ENCODE measurements at regions not wholly inside any gene's neighbourhood (a gene's known extent, or its start where the extent isn't known, plus 50 kb on each side); places are given as distances from the start of the nearest gene placed in this dataset.
"Not testable (repeated sequence)": the region's sequence is repeated elsewhere in the genome, so short reads cannot be mapped to it uniquely, and the experiment has no call there.

DNA sequence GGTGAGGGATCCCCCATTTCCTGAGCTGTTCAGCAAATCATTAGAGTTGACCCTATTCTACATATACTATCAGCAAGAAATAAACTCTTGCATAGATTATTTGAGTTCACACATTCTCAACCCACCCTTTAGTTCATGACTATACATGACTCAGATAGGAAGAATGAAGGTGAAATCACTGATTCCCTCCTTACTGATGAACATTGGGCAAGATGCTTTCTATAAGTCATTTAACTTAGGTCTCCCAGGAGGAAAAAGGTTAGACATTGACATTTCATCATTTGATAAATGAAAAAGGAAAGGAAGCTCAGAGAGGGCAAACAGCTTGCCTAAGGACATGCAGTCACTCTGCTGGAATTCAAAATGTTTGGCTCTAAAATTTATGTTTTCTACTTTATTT is 408.0 kb downstream of the TMEM182 start:
- no peak for DNase-seq

DNA sequence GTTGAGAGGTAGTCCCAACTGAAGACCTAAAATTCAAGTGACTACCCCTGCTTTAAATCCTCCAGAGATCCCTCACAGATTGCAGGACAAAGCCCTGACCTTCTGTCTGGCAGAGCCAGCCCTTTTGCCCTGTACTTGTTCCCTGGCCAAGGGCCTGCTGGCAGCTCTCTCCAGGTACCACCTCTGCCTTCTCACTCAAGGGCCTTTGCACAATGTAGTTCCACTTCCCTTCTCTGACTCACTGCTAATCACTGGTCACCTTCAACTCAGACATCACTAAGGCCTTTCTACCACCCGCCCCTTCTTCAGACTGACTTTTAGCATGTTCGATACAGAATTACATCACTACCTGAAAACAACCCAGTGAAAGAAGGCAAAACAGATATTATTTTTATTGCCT is 411.0 kb downstream of the TMEM182 start:
- no peak for DNase-seq

- DNase-seq = no peak
These were observed 412.9 kb downstream of the TMEM182 start for GRCh38 chr2:103174711-103175110.

GRCh38 chr2:103176294-103176915 is 414.6 kb downstream of the TMEM182 start:
- no peak for DNase-seq

DNA sequence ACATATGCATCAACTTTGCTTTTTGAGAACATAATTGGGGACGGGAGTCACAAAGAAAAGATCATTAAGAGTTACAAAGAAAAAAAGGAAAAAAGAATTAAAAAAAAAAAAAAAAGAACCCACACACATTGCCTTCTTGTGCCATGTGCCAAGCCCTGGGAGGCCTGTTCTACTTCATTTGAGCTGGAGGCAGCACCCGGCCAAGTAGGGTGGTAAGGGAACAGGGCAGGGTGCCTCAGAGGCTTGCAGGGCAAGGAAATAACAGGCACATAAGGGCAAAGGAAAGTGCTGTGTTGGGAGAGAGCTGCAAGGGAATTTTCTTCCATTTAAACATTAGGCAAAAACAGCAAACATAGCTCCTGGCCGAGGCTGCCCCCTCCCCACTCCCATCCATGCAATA is 418.0 kb downstream of the TMEM182 start:
- no peak for DNase-seq

DNA sequence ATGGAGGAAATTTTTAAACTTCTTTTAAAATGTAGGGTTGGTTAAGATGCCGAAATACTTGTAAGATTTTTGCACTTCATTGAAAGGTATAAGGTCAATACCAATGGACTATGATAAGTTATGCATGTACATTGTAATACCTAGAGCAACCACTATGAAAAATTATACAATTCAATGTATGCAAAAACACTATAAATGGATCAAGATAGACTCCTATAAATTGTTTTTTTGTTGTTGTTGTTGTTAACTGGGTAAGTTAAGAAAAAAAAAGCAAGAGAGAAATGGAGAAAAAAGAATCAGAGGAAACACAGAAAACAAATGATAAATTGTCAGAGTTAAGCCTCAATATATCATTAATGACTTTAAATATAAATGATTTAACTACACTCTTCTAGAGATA is 421.2 kb downstream of the TMEM182 start:
- no peak for DNase-seq

- no peak for DNase-seq
These were observed 435.0 kb downstream of the TMEM182 start for GRCh38 chr2:103196802-103197201.

DNA sequence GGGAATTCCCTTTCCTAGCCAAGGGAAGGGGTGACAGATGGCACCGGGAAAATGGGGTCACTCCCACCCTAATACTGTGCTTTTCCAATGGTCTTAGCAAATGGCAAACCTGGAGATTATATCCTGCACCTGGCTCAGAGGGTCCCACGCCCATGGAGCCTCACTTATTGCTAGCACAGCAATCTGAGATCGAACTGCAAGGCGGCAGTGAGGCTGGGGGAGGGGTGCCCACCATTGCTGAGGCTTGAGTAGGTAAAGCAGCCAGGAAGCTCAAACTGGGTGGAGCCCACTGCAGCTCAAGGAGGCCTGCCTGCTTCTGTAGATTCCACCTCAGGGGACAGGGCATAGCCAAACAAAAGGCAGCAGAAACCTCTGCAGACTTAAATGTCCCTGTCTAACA is 438.9 kb downstream of the TMEM182 start:
- not testable (repeated sequence) for DNase-seq

DNA sequence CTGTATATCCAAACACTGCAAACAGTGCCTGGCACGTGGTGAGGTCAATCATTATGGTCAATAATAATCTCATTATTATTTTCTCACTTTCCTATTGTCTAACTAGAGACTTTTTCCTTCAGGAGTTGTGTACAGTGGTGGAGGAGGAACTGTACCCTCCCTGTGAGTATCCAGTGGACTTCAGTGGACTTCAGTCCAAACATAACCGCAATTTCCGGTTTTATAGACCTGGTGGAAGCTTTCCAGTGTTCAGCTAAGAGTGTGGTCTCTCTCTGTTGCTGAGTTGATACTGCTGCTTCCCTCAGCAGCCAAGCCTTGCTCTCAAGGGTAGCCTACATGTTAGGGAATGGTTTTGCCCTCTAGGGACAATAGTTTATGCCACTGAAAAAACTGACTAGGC is 447.1 kb downstream of the TMEM182 start:
- DNase-seq = no peak

DNA sequence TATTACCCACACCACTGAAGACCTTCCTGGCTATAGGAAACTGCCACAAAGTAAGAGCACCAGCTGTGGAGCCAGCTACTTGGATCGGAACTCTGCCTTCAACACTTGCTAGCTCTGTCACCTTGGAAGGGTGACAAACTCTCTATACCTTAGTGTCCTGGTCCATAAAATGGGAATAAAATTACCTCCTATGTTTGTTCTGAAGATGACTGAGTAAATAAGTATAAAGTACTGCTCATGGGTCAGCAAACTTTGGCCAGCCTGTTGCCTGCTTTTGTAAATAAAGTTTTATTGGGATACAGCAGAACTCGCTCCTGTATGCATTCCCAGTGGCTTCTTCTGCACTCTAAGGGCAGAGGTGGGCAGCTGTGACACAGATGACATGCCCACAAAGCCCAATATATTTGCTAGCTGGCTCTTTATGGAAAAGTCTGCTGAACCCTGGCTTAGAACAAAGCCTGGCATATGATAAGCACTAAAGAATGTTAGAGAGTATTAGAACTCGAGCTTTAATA is 451.3 kb downstream of the TMEM182 start:
- no peak for DNase-seq

GRCh38 chr2:103218516-103218915 is 456.7 kb downstream of the TMEM182 start:
- DNase-seq = no peak

DNA sequence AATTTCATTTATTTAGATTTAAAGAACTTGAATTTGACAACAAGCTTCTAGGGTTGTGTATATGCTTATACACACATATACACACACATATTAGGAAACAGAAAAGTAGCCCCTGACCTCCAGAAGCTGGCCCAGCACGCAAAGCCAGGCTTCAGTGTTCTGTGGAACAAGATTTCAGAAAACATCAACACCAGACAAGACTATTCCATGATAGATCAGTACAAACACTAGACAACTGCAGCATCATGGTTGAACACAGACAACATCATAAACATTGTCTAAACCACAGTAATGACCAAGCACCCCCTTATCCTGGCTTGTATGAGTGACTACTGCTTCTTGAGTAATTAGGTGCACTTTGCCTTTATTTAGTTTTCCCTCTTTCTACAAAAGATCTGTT is 457.6 kb downstream of the TMEM182 start:
- DNase-seq = no peak

GRCh38 chr2:103222969-103223368 is 461.1 kb downstream of the TMEM182 start:
- no peak for DNase-seq

GRCh38 chr2:103230796-103231195 is 469.0 kb downstream of the TMEM182 start:
- no peak for DNase-seq

- DNase-seq = no peak
These were observed 471.0 kb downstream of the TMEM182 start for GRCh38 chr2:103232865-103233264.

GRCh38 chr2:103233691-103234090 is 471.9 kb downstream of the TMEM182 start:
- DNase-seq = no peak

DNA sequence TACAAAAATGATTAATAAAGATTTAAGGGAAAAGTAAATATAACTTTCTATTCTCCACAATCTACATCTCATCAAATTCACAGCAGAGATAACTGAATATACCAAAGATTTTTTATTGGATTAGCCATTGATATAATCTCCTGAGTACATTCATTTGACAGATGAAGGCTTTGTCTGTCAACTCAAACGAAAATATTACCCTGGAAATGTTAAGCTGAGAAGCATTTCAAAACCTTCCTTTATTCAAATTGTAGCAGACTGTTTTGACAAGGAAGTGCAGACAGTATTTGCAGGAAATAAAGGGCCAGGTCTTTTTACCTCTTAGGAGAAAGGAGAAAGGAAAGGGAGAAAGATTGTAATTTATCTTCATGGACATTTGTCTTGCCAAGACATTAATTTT is 473.5 kb downstream of the TMEM182 start:
- DNase-seq = no peak

DNA sequence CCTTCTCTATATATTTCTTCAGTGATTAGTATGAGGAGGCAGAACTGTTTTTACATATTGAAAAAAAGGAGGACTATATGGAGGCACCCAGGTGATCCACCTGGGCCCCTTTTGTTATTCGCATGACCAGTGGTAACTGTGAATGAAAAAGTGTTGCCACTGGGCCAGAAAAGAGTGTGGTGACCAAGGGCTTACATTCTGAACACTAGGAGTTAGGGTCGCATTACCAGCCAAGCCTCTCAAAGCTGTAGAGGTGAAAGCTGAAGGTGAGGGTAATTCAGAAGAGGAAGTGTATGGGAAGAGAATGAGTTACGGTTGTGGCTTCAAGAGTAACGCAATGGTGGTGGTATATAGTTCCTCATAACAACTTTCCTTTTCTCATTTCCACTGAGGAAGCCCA is 487.6 kb downstream of the TMEM182 start:
- no peak for DNase-seq

DNA sequence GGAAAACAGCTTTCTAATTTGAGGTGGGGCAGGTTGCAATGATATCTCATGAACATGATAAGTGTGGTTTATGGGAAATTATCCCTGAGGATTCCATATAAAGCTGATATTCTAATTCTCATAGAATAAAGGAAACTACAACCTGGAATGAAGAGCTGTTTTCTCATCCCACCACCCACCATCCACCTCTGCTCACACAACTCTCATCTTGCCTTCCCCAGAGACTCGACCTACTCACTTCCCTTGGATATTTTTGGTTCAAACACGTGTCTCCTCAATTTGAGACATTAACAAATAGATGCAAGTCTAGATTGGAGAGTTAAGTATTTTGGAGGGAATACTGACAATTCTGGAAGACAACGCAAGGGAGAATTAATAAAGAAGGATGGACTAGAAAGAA is 490.9 kb downstream of the TMEM182 start:
- no peak for DNase-seq

DNA sequence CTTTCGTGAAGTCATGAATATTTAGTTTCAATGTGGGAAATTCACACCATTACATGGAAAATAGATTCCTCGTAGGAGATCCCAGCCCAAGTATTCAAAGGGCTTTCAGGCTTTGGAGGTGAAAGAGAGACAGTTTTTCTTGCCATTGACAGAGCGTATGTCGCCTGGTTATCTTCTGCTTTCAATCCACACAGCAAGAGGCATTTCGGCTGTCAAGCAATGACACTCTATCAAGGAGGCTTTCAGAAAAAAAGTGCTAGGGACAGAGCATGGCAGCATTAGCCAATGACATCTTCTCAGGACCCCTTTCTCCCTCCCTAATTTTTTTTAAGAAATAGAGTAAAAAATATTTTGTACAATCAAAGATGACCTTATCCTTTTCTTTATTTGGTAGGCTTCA is 492.8 kb downstream of the TMEM182 start:
- DNase-seq = no peak

DNA sequence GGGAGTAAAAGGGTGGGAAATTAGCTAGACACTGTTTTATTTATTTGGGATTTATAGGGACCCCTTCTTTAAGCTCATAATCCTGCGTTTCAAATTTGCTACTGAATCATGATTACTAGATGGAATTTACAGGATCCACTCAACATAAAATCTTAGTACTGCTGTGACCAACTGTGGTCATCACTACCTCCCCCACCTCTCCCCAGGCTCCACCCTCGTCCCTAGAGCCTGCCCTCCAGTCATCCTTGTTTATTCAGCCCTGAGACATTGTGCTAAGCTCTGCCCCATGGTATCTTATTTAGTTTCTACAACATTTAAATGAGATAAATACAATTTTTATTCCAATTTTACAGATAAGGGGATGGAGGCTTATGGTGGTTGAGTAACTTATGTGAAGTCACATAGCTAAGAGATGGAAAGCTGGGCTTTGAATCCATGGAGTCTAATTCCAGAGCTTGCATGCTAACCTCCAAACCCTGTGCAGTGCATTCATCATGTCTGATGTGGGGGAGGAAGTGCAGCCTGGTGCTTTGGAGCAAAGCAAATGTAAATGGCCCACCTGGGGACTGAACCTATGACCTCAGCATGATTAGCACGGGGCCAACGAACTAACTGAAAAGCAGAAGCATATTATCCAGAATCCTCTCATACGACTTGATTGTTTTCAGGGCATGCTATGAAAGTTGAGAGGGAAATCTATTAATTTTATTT is 502.4 kb downstream of the TMEM182 start:
- DNase-seq = no peak

DNA sequence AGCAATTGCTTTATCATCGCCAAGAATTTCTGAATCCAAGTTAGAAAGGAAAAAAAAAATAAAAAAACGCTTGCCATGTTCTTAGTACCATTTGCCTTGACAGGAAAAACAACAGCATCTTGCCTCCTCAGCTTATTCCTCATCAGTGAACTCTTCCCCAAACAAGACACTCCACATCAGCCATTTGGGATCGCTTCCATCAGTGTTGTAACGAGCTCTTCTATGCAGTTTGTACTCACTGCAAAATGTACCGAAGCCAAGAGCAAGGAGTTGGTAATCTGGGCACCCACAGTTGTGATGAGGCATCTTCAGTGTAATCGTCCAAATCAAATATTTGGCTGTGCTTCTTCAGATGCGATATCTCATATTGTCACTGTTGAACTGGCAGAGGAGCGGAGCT is 503.7 kb downstream of the TMEM182 start:
- no peak for DNase-seq

GRCh38 chr2:103268841-103269498 is 507.1 kb downstream of the TMEM182 start:
- DNase-seq = no peak

GRCh38 chr2:103276869-103277268 is 515.0 kb downstream of the TMEM182 start:
- no peak for DNase-seq
